ENCODE measurements at regions not wholly inside any gene's neighbourhood (a gene's known extent, or its start where the extent isn't known, plus 50 kb on each side); places are given as distances from the start of the nearest gene placed in this dataset.

DNA sequence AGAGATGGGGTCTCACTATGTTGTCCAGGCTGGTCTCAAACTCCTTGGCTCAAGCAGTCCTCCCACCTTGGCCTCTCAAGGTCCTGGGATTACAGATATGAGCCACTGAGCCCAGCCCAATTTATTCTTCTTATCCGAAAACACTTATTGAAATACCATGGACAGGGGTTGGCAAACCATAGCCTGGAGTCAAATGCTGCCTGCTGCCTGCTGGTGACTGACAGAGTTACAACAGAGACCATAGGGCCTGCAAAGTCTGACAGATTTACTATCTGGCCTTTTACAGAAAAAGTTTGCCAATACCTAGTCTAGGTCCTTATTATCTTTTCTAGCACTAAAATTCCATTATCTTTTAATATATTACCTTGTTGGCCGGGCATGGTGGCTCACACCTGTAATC, 87.1 kb upstream of the ZNF281 start:
- no peak for DNase-seq (ENCODE audit: low spot score in 2 of 2)
- Histone ChIP-seq H3K4me3 (no peak overlapping the region), H3K27me3 (peaks cover 3% of the 10 kb centered on the region), H3K9me3 (no peaks in the 10 kb centered on the region), H3K36me3 (no peaks in the 10 kb centered on the region), H3K27ac (no peak overlapping the region), H3K4me1 (no peaks in the 10 kb centered on the region)
- TF ChIP-seq POLR2A (IDR thresholded peaks at IDR 0.05) (no peak), CTCF (IDR thresholded peaks at IDR 0.05) (no peak), EP300 (IDR thresholded peaks at IDR 0.05) (no peak), POLR2AphosphoS5 (IDR thresholded peaks at IDR 0.05) (no peak)
- 98% methylated on average over 2 of the region's 2 CpGs for WGBS

DNA sequence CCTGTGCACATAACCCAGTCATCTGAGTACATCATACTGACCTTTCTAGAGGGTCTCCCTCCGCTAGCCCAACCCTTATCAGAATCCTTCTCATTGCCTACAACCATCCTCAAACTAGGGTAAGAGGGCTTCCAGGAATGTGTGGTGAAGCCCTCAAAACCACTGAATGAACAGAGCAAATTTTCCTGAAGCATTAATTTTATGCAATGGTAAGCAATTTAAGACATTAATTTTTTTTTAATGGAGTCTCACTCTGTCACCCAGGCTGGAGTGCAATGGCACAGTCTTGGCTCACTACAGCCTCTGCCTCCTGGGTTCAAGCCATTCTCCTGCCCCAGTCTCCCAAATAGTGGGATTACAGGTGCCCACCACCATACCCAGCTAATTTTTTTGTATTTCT, 86.1 kb upstream of the ZNF281 start:
- peaks cover 3% of the 10 kb centered on the region for H3K27me3 ChIP-seq
- H3K27ac ChIP-seq, result no peak overlapping the region
- no peaks in the 10 kb centered on the region for H3K36me3 ChIP-seq
- H3K9me3 ChIP-seq, result no peaks in the 10 kb centered on the region
- H3K4me3 ChIP-seq, result no peak overlapping the region
- no peak for DNase-seq (ENCODE audit: low spot score in 2 of 2)
- TF ChIP-seq POLR2A (IDR thresholded peaks at IDR 0.05) (no peak), EP300 (IDR thresholded peaks at IDR 0.05) (no peak), CTCF (IDR thresholded peaks at IDR 0.05) (no peak), POLR2AphosphoS5 (IDR thresholded peaks at IDR 0.05) (no peak)
- WGBS, result 95% methylated on average over 1 of the region's 1 CpG
- no peaks in the 10 kb centered on the region for H3K4me1 ChIP-seq

DNA sequence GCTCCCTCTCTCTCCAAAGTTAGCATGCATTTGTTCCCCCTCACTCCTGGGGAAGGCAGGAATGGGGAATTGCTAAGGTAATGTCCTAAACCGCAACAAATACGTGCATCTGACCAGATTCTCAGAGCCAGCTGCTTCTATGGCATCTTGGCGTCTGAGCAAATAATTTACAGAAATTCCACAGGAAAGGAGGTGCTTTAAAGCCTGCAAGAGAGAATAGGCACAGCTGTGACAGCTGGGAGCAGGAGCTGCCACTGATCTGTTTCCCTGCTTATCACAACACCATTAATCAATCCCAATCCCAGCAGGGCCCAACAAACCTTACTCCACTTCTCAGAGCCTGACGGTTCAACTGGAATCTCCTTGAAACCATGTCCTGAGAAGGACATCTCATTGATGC, 83.5 kb upstream of the ZNF281 start:
- WGBS, result 61% methylated on average over 4 of the region's 4 CpGs
- no peak overlapping the region for H3K4me3 ChIP-seq
- no peaks in the 10 kb centered on the region for H3K9me3 ChIP-seq
- no peaks in the 10 kb centered on the region for H3K27me3 ChIP-seq
- peaks cover 5% of the 10 kb centered on the region for H3K4me1 ChIP-seq
- H3K27ac ChIP-seq, result no peak overlapping the region
- DNase-seq (ENCODE audit: low spot score in 2 of 2), result no peak
- TF ChIP-seq POLR2AphosphoS5 (IDR thresholded peaks at IDR 0.05), result no peak
- TF ChIP-seq POLR2A (IDR thresholded peaks at IDR 0.05), result no peak
- TF ChIP-seq CTCF (IDR thresholded peaks at IDR 0.05), result no peak
- TF ChIP-seq EP300 (IDR thresholded peaks at IDR 0.05), result no peak
- H3K36me3 ChIP-seq, result no peaks in the 10 kb centered on the region

GRCh38 chr1:200491103-200491502, 81.3 kb upstream of the ZNF281 start:
- Histone ChIP-seq H3K27ac (no peak overlapping the region), H3K36me3 (no peaks in the 10 kb centered on the region), H3K27me3 (no peaks in the 10 kb centered on the region), H3K4me1 (peaks cover 6% of the 10 kb centered on the region), H3K4me3 (no peak overlapping the region), H3K9me3 (no peaks in the 10 kb centered on the region)
- WGBS, result 63% methylated on average over 2 of the region's 2 CpGs
- DNase-seq (ENCODE audit: low spot score in 2 of 2), result no peak
- TF ChIP-seq EP300 (IDR thresholded peaks at IDR 0.05), result no peak
- TF ChIP-seq CTCF (IDR thresholded peaks at IDR 0.05), result no peak
- no peak for TF ChIP-seq POLR2AphosphoS5 (IDR thresholded peaks at IDR 0.05)
- no peak for TF ChIP-seq POLR2A (IDR thresholded peaks at IDR 0.05)

- Histone ChIP-seq H3K9me3 (no peaks in the 10 kb centered on the region), H3K4me1 (peaks cover 6% of the 10 kb centered on the region), H3K4me3 (no peak overlapping the region), H3K27ac (no peak overlapping the region), H3K36me3 (no peaks in the 10 kb centered on the region), H3K27me3 (no peaks in the 10 kb centered on the region)
- TF ChIP-seq POLR2A (IDR thresholded peaks at IDR 0.05) (no peak), EP300 (IDR thresholded peaks at IDR 0.05) (no peak), CTCF (IDR thresholded peaks at IDR 0.05) (no peak), POLR2AphosphoS5 (IDR thresholded peaks at IDR 0.05) (no peak)
- 45% methylated on average over 1 of the region's 1 CpG for WGBS
- DNase-seq (ENCODE audit: low spot score in 2 of 2), result no peak
Observed at GRCh38 chr1:200490183-200490582, 80.3 kb upstream of the ZNF281 start.
